ENCODE measurements at regions not wholly inside any gene's neighbourhood (a gene's known extent, or its start where the extent isn't known, plus 50 kb on each side); places are given as distances from the start of the nearest gene placed in this dataset.

GRCh38 chr9:6113312-6113711, 97.9 kb upstream of the RANBP6 start:
- Histone ChIP-seq H2AFZ (ENCODE audit: low read length) (no peak overlapping the region), H3K27ac (ENCODE audit: low read length) (no peak overlapping the region), H3K27me3 (ENCODE audit: low read length) (no peaks in the 10 kb centered on the region), H3K4me1 (ENCODE audit: insufficient read depth, low read length) (peaks cover 11% of the 10 kb centered on the region), H3K4me3 (ENCODE audit: low read length) (no peak overlapping the region), H3F3A (ENCODE audit: low read length, unreplicated experiment) (no peaks in the 10 kb centered on the region), H3K9me2 (replicated peaks; ENCODE audit: low read length) (no peaks in the 10 kb centered on the region), H3K36me3 (ENCODE audit: low read depth, low read length) (no peaks in the 10 kb centered on the region), H3K9me3 (ENCODE audit: low read length) (no peaks in the 10 kb centered on the region), H4K20me1 (ENCODE audit: low read length) (no peaks in the 10 kb centered on the region), H3K9ac (ENCODE audit: low read length) (no peak overlapping the region), H3K79me2 (ENCODE audit: low read length) (no peaks in the 10 kb centered on the region), H3K4me2 (ENCODE audit: low read length) (no peak overlapping the region)
- no peak for DNase-seq
- no TSS peak for BruUV-seq (replicated peaks)
- intact Hi-C loops (cut with micrococcal nuclease) = no loop called here
- no peak for TF ChIP-seq CTCF (conservative IDR thresholded peaks at IDR 0.05; ENCODE audit: low read depth, low read length)
- TF ChIP-seq EZH2phosphoT487 (IDR thresholded peaks at IDR 0.05; ENCODE audit: borderline replicate concordance, low read length) = no peak
- CTCF ChIA-PET = interaction anchor here (0.6 kb wide), 1 partner anchor 1358 kb away, joined by 3 read pairs; no protein-coding TSS in a partner anchor
- POLR2A ChIA-PET (ENCODE audit: unreplicated experiment) = no interaction called here
- no peak for ATAC-seq

DNA sequence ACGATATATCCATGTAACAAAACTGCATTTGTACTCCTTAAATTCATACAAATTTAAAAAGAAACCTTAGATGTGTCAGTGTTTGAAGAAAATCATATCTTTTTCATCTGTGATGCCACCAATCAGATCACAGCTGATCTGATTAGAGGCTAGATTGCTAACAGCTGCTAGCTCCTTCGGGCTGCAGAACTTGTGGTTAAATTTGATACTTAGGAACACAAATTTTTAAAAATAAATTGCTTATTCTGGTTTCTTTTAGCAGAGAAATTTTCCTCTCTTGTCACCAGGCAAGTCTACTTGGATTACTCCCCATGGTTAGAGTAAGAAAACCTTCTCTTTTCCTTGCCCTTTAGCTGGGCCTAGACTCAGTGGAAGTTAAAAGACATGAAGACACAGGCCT, 94.6 kb upstream of the RANBP6 start:
- peaks cover 27% of the 10 kb centered on the region for H3K4me1 ChIP-seq (ENCODE audit: insufficient read depth, low read length)
- ChIA-PET CTCF (no interaction called here), POLR2A (ENCODE audit: unreplicated experiment) (no interaction called here)
- H3K4me3 ChIP-seq (ENCODE audit: low read length) = no peak overlapping the region
- ATAC-seq (no peak), DNase-seq (no peak)
- H2AFZ ChIP-seq (ENCODE audit: low read length) = no peak overlapping the region
- no peaks in the 10 kb centered on the region for H3F3A ChIP-seq (ENCODE audit: low read length, unreplicated experiment)
- H3K27me3 ChIP-seq (ENCODE audit: low read length) = no peaks in the 10 kb centered on the region
- H3K79me2 ChIP-seq (ENCODE audit: low read length) = no peaks in the 10 kb centered on the region
- H3K9me3 ChIP-seq (ENCODE audit: low read length) = no peaks in the 10 kb centered on the region
- H3K9ac ChIP-seq (ENCODE audit: low read length) = no peak overlapping the region
- no peak overlapping the region for H3K27ac ChIP-seq (ENCODE audit: low read length)
- TF ChIP-seq EZH2 (IDR thresholded peaks at IDR 0.05; ENCODE audit: low read length, unreplicated experiment) (no peak), CTCF (conservative IDR thresholded peaks at IDR 0.05; ENCODE audit: low read depth, low read length) (no peak), EZH2phosphoT487 (IDR thresholded peaks at IDR 0.05; ENCODE audit: borderline replicate concordance, low read length) (no peak)
- no peaks in the 10 kb centered on the region for H4K20me1 ChIP-seq (ENCODE audit: low read length)
- H3K9me2 ChIP-seq (replicated peaks; ENCODE audit: low read length) = no peaks in the 10 kb centered on the region
- H3K36me3 ChIP-seq (ENCODE audit: low read depth, low read length) = no peaks in the 10 kb centered on the region
- no TSS peak for BruUV-seq (replicated peaks)
- intact Hi-C loops (cut with micrococcal nuclease) = loop anchor here (5.0 to 10.0 kb wide), 2 partner anchors 37 to 85 kb away; no protein-coding TSS in a partner anchor
- H3K4me2 ChIP-seq (ENCODE audit: low read length) = no peak overlapping the region

DNA sequence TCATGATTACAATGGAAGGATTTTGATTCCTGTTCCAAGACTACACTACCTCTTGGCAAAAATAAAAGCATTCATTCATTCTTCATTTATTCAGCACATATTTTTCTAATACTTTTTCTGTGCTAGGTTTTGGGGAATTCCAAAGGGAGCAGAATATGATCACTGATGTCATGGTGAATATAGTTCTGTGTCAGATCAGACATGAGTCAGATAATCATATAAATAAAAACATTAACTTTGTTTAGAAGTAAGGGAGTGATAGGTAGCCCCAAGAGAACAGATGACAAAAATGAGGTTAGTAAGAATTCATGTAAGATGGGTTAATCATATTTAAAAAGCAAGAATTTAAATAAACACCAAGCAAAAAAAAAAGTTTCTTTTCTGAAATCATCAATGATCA, 94.1 kb upstream of the RANBP6 start:
- Histone ChIP-seq H2AFZ (ENCODE audit: low read length) (no peak overlapping the region), H3K36me3 (ENCODE audit: low read depth, low read length) (no peaks in the 10 kb centered on the region), H3K4me2 (ENCODE audit: low read length) (no peak overlapping the region), H3K4me1 (ENCODE audit: insufficient read depth, low read length) (peaks cover 27% of the 10 kb centered on the region), H3F3A (ENCODE audit: low read length, unreplicated experiment) (no peaks in the 10 kb centered on the region), H3K9me3 (ENCODE audit: low read length) (no peaks in the 10 kb centered on the region), H3K27ac (ENCODE audit: low read length) (peak overlapping the region; percentile 44), H3K27me3 (ENCODE audit: low read length) (no peaks in the 10 kb centered on the region), H4K20me1 (ENCODE audit: low read length) (no peaks in the 10 kb centered on the region), H3K9me2 (replicated peaks; ENCODE audit: low read length) (no peaks in the 10 kb centered on the region), H3K4me3 (ENCODE audit: low read length) (no peak overlapping the region), H3K79me2 (ENCODE audit: low read length) (no peaks in the 10 kb centered on the region), H3K9ac (ENCODE audit: low read length) (no peak overlapping the region)
- ChIA-PET POLR2A (ENCODE audit: unreplicated experiment) (no interaction called here), CTCF (no interaction called here)
- no TSS peak for BruUV-seq (replicated peaks)
- intact Hi-C loops (cut with micrococcal nuclease) = loop anchor here (5.0 to 10.0 kb wide), 2 partner anchors 38 to 85 kb away; no protein-coding TSS in a partner anchor
- DNase-seq (no peak), ATAC-seq (no peak)
- TF ChIP-seq CTCF (conservative IDR thresholded peaks at IDR 0.05; ENCODE audit: low read depth, low read length) = no peak
- no peak for TF ChIP-seq EZH2 (IDR thresholded peaks at IDR 0.05; ENCODE audit: low read length, unreplicated experiment)
- TF ChIP-seq EZH2phosphoT487 (IDR thresholded peaks at IDR 0.05; ENCODE audit: borderline replicate concordance, low read length) = no peak

Data from PC-3 (cell line).